ENCODE measurements at regions not wholly inside any gene's neighbourhood (a gene's known extent, or its start where the extent isn't known, plus 50 kb on each side); places are given as distances from the start of the nearest gene placed in this dataset.

GRCh38 chr4:144582105-144582850, 63.7 kb upstream of the HHIP start:
- H2BK20ac ChIP-seq (ENCODE audit: low read depth, low read length): peak overlapping the region; percentile 36; the same call in 1 of the 2 replicates
- H3K27me3 ChIP-seq (ENCODE audit: control insufficient read depth, insufficient read depth, low read length): no peaks in the 10 kb centered on the region
- peak; percentile 31; the same call in 1 of the 2 replicates for ATAC-seq (ENCODE audit: low read depth)
- H4K8ac ChIP-seq (ENCODE audit: low read depth in 2 of 2, low read length in 2 of 2): peak overlapping the region in 1 of 2 experiments; percentile 61; a peak in 1 of 4 replicates
- WGBS, 2 experiments (ENCODE audit: extremely low coverage in 2 of 2, insufficient read length in 1 of 2): 56% methylated on average over 1 of the region's 7 CpGs; no CpG with 5 or more reads in 1 of the 2 experiments
- H3K18ac ChIP-seq (ENCODE audit: low read depth, low read length): peak overlapping the region; percentile 62; the same call in 1 of the 2 replicates
- DNase-seq: peak; percentile 45
- ChIA-PET POLR2A (ENCODE audit: unreplicated experiment) (no interaction called here), CTCF (no interaction called here)
- no peak overlapping the region for H3K23ac ChIP-seq (ENCODE audit: low read depth, low read length)
- H2AK9ac ChIP-seq (replicated peaks; ENCODE audit: low read depth, low read length, poor library complexity): no peak overlapping the region
- peak overlapping the region; percentile 35; the same call in 1 of the 2 replicates for H4K5ac ChIP-seq (ENCODE audit: low read depth, low read length)
- no peak overlapping the region for H3K56ac ChIP-seq (ENCODE audit: extremely low read depth, insufficient read depth, low read length)
- dilution Hi-C loops (cut with HindIII; ENCODE audit: low sequenced_read_pairs, unreplicated experiment): no loop called here
- peak overlapping the region; percentile 35; the same call in 1 of the 2 replicates for H3K4ac ChIP-seq (ENCODE audit: low read depth, low read length)
- no peak overlapping the region; the same call in 1 of the 2 replicates for H3K4me2 ChIP-seq (ENCODE audit: low read depth, low read length)
- H2AK5ac ChIP-seq (ENCODE audit: low read depth, low read length): no peak overlapping the region
- no peaks in the 10 kb centered on the region for H3K9me1 ChIP-seq (ENCODE audit: insufficient read depth, low read length)
- H3K9ac ChIP-seq (ENCODE audit: low read depth, low read length): no peak overlapping the region
- H2BK120ac ChIP-seq (ENCODE audit: low read depth, low read length): peak overlapping the region; percentile 58; the same call in 1 of the 2 replicates
- TF ChIP-seq MAZ (IDR thresholded peaks at IDR 0.05; ENCODE audit: borderline replicate concordance, low read depth, low read length) (no peak), MXI1 (IDR thresholded peaks at IDR 0.05; ENCODE audit: borderline replicate concordance, low read depth, low read length) (no peak), RAD21 (IDR thresholded peaks at IDR 0.05; ENCODE audit: low read length) (no peak), RCOR1 (IDR thresholded peaks at IDR 0.05; ENCODE audit: insufficient replicate concordance, low read length) (no peak), MAFK (IDR thresholded peaks at IDR 0.05; ENCODE audit: low read depth, low read length) (no peak)
- H4K20me1 ChIP-seq (ENCODE audit: insufficient read depth, low read length): no peaks in the 10 kb centered on the region
- H3K79me1 ChIP-seq (ENCODE audit: low read depth in 1 of 2, low read length in 2 of 2): no peaks in the 10 kb centered on the region
- no peak overlapping the region for H3K27ac ChIP-seq (ENCODE audit: insufficient read depth, low read length)
- H3K36me3 ChIP-seq (ENCODE audit: control insufficient read depth, insufficient read depth, low read length): no peaks in the 10 kb centered on the region
- BruUV-seq (replicated peaks): no TSS peak
- in situ Hi-C loops (cut with MboI; ENCODE audit: low sequenced_read_pairs): no loop called here
- H4K91ac ChIP-seq (ENCODE audit: insufficient read depth, low read depth, low read length): no peak overlapping the region
- H3K14ac ChIP-seq (replicated peaks; ENCODE audit: low read depth, low read length): 0 out of 2 replicates have a peak overlapping the region, but pooled peaks have one; percentile 27
- no peak overlapping the region for H2AFZ ChIP-seq (replicated peaks; ENCODE audit: low read length, poor library complexity)
- H2BK5ac ChIP-seq (ENCODE audit: low read depth, low read length, poor library complexity, severe bottlenecking): peak overlapping the region; percentile 59
- no peaks in the 10 kb centered on the region for H3K9me3 ChIP-seq (ENCODE audit: control insufficient read depth, insufficient read depth, low read length)
- peaks cover 4% of the 10 kb centered on the region; the same call in 1 of the 2 replicates for H3K4me1 ChIP-seq (ENCODE audit: control insufficient read depth, insufficient read depth, low read length)
- H2BK15ac ChIP-seq (ENCODE audit: low read depth, low read length): no peak overlapping the region
- intact Hi-C loops (cut with micrococcal nuclease): no loop called here
- H3K4me3 ChIP-seq (ENCODE audit: insufficient read depth, low read depth, low read length): no peak overlapping the region
